ENCODE measurements at regions not wholly inside any gene's neighbourhood (a gene's known extent, or its start where the extent isn't known, plus 50 kb on each side); places are given as distances from the start of the nearest gene placed in this dataset.

- Histone ChIP-seq H3K36me3 (ENCODE audit: control insufficient read depth in 2 of 3, insufficient read depth in 3 of 3, low read length in 3 of 3) (no peaks in the 10 kb centered on the region), H3K9me3 (ENCODE audit: control insufficient read depth in 2 of 3, insufficient read depth in 1 of 3, low read length in 3 of 3) (no peaks in the 10 kb centered on the region), H3K27ac (ENCODE audit: low read depth in 2 of 2, low read length in 2 of 2) (peak overlapping the region; percentile 29 to 44), H3K4me3 (ENCODE audit: low read length in 3 of 3) (no peak overlapping the region), H3K9ac (ENCODE audit: low read length in 3 of 3) (no peak overlapping the region), H3K4me1 (ENCODE audit: control insufficient read depth in 2 of 3, insufficient read depth in 2 of 3, low read depth in 1 of 3, low read length in 3 of 3) (peaks cover 0 to 8% (median 0%) of the 10 kb centered on the region in 3 donors), H3K27me3 (ENCODE audit: control insufficient read depth, insufficient read depth, low read length) (no peaks in the 10 kb centered on the region)
- intact Hi-C loops (cut with DNase I) = loop anchor here (10.0 kb wide), 1 partner anchor 55 kb away; no protein-coding TSS in a partner anchor
- FAIRE-seq (no peak), DNase-seq (peak in 1 of 5 donors; percentile 17)
- peak; percentile 3 for TF ChIP-seq CTCF (IDR thresholded peaks at IDR 0.05; ENCODE audit: borderline replicate concordance, extremely low read depth, insufficient read depth)
Observed at GRCh38 chr5:91219803-91220371, 163.2 kb downstream of the ARRDC3 start.

- Histone ChIP-seq H3K4me3 (ENCODE audit: low read length in 3 of 3) (no peak overlapping the region), H3K27ac (ENCODE audit: low read depth in 2 of 2, low read length in 2 of 2) (peak overlapping the region; percentile 5 to 29), H3K27me3 (ENCODE audit: control insufficient read depth, insufficient read depth, low read length) (no peaks in the 10 kb centered on the region), H3K9me3 (ENCODE audit: control insufficient read depth in 2 of 3, insufficient read depth in 1 of 3, low read length in 3 of 3) (no peaks in the 10 kb centered on the region), H3K9ac (ENCODE audit: low read length in 3 of 3) (no peak overlapping the region), H3K36me3 (ENCODE audit: control insufficient read depth in 2 of 3, insufficient read depth in 3 of 3, low read length in 3 of 3) (no peaks in the 10 kb centered on the region), H3K4me1 (ENCODE audit: control insufficient read depth in 2 of 3, insufficient read depth in 2 of 3, low read depth in 1 of 3, low read length in 3 of 3) (peaks cover 0 to 7% (median 0%) of the 10 kb centered on the region in 3 donors)
- DNase-seq = peak in 1 of 5 donors; percentile 41
- no peak for FAIRE-seq
- no peak for TF ChIP-seq CTCF (IDR thresholded peaks at IDR 0.05; ENCODE audit: borderline replicate concordance, extremely low read depth, insufficient read depth)
- intact Hi-C loops (cut with DNase I) = no loop called here
Observed at GRCh38 chr5:91219091-91219802, 163.9 kb downstream of the ARRDC3 start.

GRCh38 chr5:91217859-91218258 lies 165.3 kb downstream of the ARRDC3 start:
- H3K4me1 ChIP-seq (ENCODE audit: control insufficient read depth in 2 of 3, insufficient read depth in 2 of 3, low read depth in 1 of 3, low read length in 3 of 3) = peaks cover 0 to 7% (median 0%) of the 10 kb centered on the region in 3 donors
- no peak overlapping the region for H3K4me3 ChIP-seq (ENCODE audit: low read length in 3 of 3)
- no peaks in the 10 kb centered on the region for H3K36me3 ChIP-seq (ENCODE audit: control insufficient read depth in 2 of 3, insufficient read depth in 3 of 3, low read length in 3 of 3)
- H3K27ac ChIP-seq (ENCODE audit: low read depth in 2 of 2, low read length in 2 of 2) = no peak overlapping the region
- no peaks in the 10 kb centered on the region for H3K27me3 ChIP-seq (ENCODE audit: control insufficient read depth, insufficient read depth, low read length)
- DNase-seq (no peak), FAIRE-seq (peak; percentile 96)
- H3K9me3 ChIP-seq (ENCODE audit: control insufficient read depth in 2 of 3, insufficient read depth in 1 of 3, low read length in 3 of 3) = no peaks in the 10 kb centered on the region
- no peak overlapping the region for H3K9ac ChIP-seq (ENCODE audit: low read length in 3 of 3)
- TF ChIP-seq CTCF (IDR thresholded peaks at IDR 0.05; ENCODE audit: borderline replicate concordance, extremely low read depth, insufficient read depth) = no peak
- intact Hi-C loops (cut with DNase I) = no loop called here
